Hepatocyte (in vitro differentiated cells): ENCODE measurements at regions not wholly inside any gene's neighbourhood (a gene's known extent, or its start where the extent isn't known, plus 50 kb on each side); places are given as distances from the start of the nearest gene placed in this dataset.

ENCODE experiments used
- EZH2 ChIP-seq: fragments of 200-600 bp; sonication (generic); IDR thresholded peaks from 2 replicates; pipeline ENCODE4 v1.6.1; 2016; ENCODE audit warnings: antibody characterized with exemption, mild to moderate bottlenecking, borderline replicate concordance
- EZH2phosphoT487 ChIP-seq: fragments of 200-600 bp; sonication (generic); IDR thresholded peaks from one replicate; pipeline ENCODE4 v1.6.1; 2018; ENCODE audit warnings: antibody characterized with exemption, mild to moderate bottlenecking, low read depth, moderate library complexity; ENCODE audit not compliant: unreplicated experiment, severe bottlenecking
- TF ChIP-seq, protein P1 (sequence below): fragments of 200-600 bp; sonication (generic); IDR thresholded peaks from 2 replicates; pipeline ENCODE4 v1.5.1; 2016; ENCODE audit warnings: antibody characterized with exemption, mild to moderate bottlenecking; ENCODE audit not compliant: poor library complexity

DNA sequence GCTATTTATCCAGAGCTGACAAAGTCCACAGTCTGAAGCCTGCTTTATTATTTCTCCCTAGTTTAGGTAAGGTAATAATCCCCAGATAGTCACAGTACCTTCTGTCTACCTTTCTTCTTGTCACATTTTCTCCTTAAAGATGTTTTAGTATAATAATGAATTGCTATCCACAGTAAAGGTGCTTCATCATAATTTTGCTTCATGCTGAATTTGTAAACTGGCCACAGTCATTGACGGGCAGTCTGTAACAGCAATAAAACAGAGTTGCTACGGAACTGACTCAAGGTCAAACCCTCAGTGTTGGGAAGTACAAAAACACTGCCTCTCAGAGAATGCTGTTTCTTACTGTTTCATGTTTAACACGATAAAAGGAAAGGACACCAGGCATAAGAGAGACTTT, 195.7 kb downstream of the ZNF608 start:
- TF ChIP-seq, protein P1, sequence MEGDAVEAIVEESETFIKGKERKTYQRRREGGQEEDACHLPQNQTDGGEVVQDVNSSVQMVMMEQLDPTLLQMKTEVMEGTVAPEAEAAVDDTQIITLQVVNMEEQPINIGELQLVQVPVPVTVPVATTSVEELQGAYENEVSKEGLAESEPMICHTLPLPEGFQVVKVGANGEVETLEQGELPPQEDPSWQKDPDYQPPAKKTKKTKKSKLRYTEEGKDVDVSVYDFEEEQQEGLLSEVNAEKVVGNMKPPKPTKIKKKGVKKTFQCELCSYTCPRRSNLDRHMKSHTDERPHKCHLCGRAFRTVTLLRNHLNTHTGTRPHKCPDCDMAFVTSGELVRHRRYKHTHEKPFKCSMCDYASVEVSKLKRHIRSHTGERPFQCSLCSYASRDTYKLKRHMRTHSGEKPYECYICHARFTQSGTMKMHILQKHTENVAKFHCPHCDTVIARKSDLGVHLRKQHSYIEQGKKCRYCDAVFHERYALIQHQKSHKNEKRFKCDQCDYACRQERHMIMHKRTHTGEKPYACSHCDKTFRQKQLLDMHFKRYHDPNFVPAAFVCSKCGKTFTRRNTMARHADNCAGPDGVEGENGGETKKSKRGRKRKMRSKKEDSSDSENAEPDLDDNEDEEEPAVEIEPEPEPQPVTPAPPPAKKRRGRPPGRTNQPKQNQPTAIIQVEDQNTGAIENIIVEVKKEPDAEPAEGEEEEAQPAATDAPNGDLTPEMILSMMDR, result no peak
- TF ChIP-seq EZH2 (no peak), EZH2phosphoT487 (no peak)
